ENCODE measurements at regions not wholly inside any gene's neighbourhood (a gene's known extent, or its start where the extent isn't known, plus 50 kb on each side); places are given as distances from the start of the nearest gene placed in this dataset.

GRCh38 chr4:44801384-44801783 is 75.0 kb upstream of the GNPDA2 start:
- Histone ChIP-seq H3K9me3 (peaks cover 5% of the 10 kb centered on the region), H3K4me3 (no peak overlapping the region), H3K27me3 (ENCODE audit: insufficient read depth in 3 of 3, low read length in 2 of 3) (no peaks in the 10 kb centered on the region), H3K4me1 (no peaks in the 10 kb centered on the region), H3K36me3 (ENCODE audit: insufficient read depth in 1 of 2, low read depth in 1 of 2) (no peaks in the 10 kb centered on the region), H3K27ac (no peak overlapping the region)
- DNase-seq (no peak), ATAC-seq (no peak)
- no peak for TF ChIP-seq CTCF (IDR thresholded peaks at IDR 0.05)
- 55 to 64% (median 63%) methylated on average over 1 of the region's 1 CpG for WGBS, 3 donors
- intact Hi-C loops (cut with DNase I), result no loop called here

- ATAC-seq, result no peak
- Histone ChIP-seq H3K36me3 (ENCODE audit: insufficient read depth in 1 of 2, low read depth in 1 of 2) (no peaks in the 10 kb centered on the region), H3K9me3 (no peaks in the 10 kb centered on the region), H3K27me3 (ENCODE audit: insufficient read depth in 3 of 3, low read length in 2 of 3) (no peaks in the 10 kb centered on the region), H3K4me3 (no peak overlapping the region), H3K27ac (no peak overlapping the region), H3K4me1 (no peaks in the 10 kb centered on the region)
- WGBS, 3 donors, result 64 to 69% (median 66%) methylated on average over 7 of the region's 7 CpGs
- DNase-seq, result no peak
- intact Hi-C loops (cut with DNase I), result no loop called here
- TF ChIP-seq CTCF (IDR thresholded peaks at IDR 0.05), result no peak
Observed at GRCh38 chr4:44791831-44792230, 65.5 kb upstream of the GNPDA2 start.

GRCh38 chr4:44777115-44777514 is 50.8 kb upstream of the GNPDA2 start:
- intact Hi-C loops (cut with DNase I), result no loop called here
- WGBS, 3 donors, result 7 to 8% (median 8%) methylated on average over 1 of the region's 1 CpG
- no peak for ATAC-seq
- H3K4me3 ChIP-seq, result no peak overlapping the region
- H3K9me3 ChIP-seq, result no peaks in the 10 kb centered on the region
- TF ChIP-seq CTCF (IDR thresholded peaks at IDR 0.05), result no peak
- H3K36me3 ChIP-seq (ENCODE audit: insufficient read depth in 1 of 2, low read depth in 1 of 2), result no peaks in the 10 kb centered on the region
- no peaks in the 10 kb centered on the region for H3K27me3 ChIP-seq (ENCODE audit: insufficient read depth in 3 of 3, low read length in 2 of 3)
- DNase-seq, result no peak
- H3K4me1 ChIP-seq, result no peaks in the 10 kb centered on the region
- H3K27ac ChIP-seq, result no peak overlapping the region
